Ovary (tissue), 7 donors: ENCODE measurements at regions not wholly inside any gene's neighbourhood (a gene's known extent, or its start where the extent isn't known, plus 50 kb on each side); places are given as distances from the start of the nearest gene placed in this dataset.
A peak's percentile ranks its signal among the peaks of the same experiment; 100 is the strongest.

Experiments used
- DNase-seq, 5 donors: peaks; one replicate each; pipeline ENCODE4 v3.0.0-alpha.2; 2019 to 2020
- H3K27ac ChIP-seq, 2 donors: fragments of 200-600 bp; one replicate each; pipeline versions ENCODE4 v1.5.1 to v1.8.0; 2019 to 2022
- H3K27me3 ChIP-seq: fragments of 200-600 bp; one replicate; pipeline ENCODE4 v1.8.0; 2022
- H3K36me3 ChIP-seq: fragments of 200-600 bp; sonication (generic); one replicate; pipeline ENCODE4 v1.5.1; 2019
- H3K4me1 ChIP-seq: one replicate; pipeline ENCODE4 v1.8.1; 2013; ENCODE audit warnings: mild to moderate bottlenecking, moderate library complexity; ENCODE audit not compliant: insufficient read depth
- H3K4me3 ChIP-seq: fragments of 200-600 bp; sonication (generic); one replicate; pipeline ENCODE4 v1.5.1; 2017
- H3K9me3 ChIP-seq, 2 donors: fragments of 200-600 bp in 1 of 2; sonication (generic) in 1 of 2; one replicate each; pipeline versions ENCODE4 v1.5.1 to v1.8.1; 2013 to 2019; ENCODE audit warnings: mild to moderate bottlenecking in 1 of 2, moderate library complexity in 1 of 2
- EP300 ChIP-seq: sonication (generic); formaldehyde crosslinking; IDR thresholded peaks from one replicate; pipeline ENCODE4 v1.6.1; 2017; ENCODE audit warnings: antibody characterized with exemption
- POLR2A ChIP-seq: fragments of 450-650 bp; IDR thresholded peaks from one replicate; pipeline ENCODE4 v1.6.1; 2017; ENCODE audit warnings: antibody characterized with exemption, mild to moderate bottlenecking, moderate library complexity
- WGBS, 3 donors: extraction: QIAGEN DNeasy Blood & Tissue Kit in 1 of 3; methylation state at CpG; one replicate each; pipeline versions ENCODE4 v1.1.5 to v1.1.7; 2013 to 2017; 5-methylcytosine and 5-hydroxymethylcytosine counted together
- intact Hi-C, 4 donors: fragments of 100-400 bp; cut with DNase I; formaldehyde crosslinking; loops; one replicate each; pipeline versions ENCODE4 v1.11.0 to v1.15.1; 2022 to 2023
- TF ChIP-seq, protein P1 (sequence below), 3 donors: fragments of 450-650 bp in 2 of 3; fragments of 200-600 bp in 1 of 3; IDR thresholded peaks; one replicate each; pipeline versions ENCODE4 v1.5.1 to v1.8.0; 2016 to 2022; ENCODE audit warnings: antibody characterized with exemption in 3 of 3, mild to moderate bottlenecking in 1 of 3
- donor health status: DM: no; HTN: no; CAD: no; lungs with moderate emphysema.
- donor health status: DM: no; HTN: no; CAD: no.
- donor health status: Bipolar disorder and iron deficiency.
- donor health status: DM: no; HTN: no; CAD: no.
- donor health status: DM: yes; HTN: yes; CAD: no.

DNA sequence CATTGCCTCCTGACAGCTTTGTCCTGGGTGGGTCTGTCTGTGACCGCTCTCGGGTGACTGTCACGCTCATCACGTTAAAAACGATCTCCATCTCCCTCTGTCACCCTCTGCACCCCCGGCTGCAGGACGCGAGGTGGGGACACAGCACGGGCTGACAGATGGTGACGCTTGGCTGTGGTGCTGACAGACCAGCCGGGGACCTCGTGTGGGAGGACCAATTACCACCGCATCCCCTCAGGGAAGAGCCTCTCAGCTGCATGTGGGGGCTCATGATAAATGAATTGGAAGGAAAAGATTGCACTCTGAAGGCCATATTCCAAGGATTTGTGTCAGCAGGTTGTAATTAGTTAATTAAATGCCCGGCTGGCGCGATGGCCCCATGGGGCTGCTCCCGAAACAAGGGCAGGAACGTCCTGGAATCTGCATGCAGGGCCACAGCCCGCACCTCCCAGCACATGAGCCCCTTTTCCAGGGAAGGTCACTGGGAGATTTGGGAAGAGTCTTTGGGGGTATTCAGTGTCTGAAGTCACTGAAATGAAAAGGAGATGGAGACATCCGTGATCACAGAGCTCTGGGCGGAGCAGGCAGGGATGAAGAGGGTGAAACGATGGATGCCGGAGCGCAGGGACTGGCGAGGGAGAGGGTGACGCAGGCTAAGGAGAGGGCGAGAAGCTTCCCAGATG is 87.1 kb downstream of the ERMARD start:
- Histone ChIP-seq H3K36me3 (no peaks in the 10 kb centered on the region), H3K27ac (no peak overlapping the region), H3K4me3 (no peak overlapping the region), H3K9me3 (no peaks in the 10 kb centered on the region), H3K27me3 (no peaks in the 10 kb centered on the region), H3K4me1 (no peaks in the 10 kb centered on the region)
- WGBS, 3 donors, result 55 to 64% (median 59%) methylated on average over 27 of the region's 27 CpGs
- TF ChIP-seq POLR2A, result no peak
- TF ChIP-seq, protein P1, sequence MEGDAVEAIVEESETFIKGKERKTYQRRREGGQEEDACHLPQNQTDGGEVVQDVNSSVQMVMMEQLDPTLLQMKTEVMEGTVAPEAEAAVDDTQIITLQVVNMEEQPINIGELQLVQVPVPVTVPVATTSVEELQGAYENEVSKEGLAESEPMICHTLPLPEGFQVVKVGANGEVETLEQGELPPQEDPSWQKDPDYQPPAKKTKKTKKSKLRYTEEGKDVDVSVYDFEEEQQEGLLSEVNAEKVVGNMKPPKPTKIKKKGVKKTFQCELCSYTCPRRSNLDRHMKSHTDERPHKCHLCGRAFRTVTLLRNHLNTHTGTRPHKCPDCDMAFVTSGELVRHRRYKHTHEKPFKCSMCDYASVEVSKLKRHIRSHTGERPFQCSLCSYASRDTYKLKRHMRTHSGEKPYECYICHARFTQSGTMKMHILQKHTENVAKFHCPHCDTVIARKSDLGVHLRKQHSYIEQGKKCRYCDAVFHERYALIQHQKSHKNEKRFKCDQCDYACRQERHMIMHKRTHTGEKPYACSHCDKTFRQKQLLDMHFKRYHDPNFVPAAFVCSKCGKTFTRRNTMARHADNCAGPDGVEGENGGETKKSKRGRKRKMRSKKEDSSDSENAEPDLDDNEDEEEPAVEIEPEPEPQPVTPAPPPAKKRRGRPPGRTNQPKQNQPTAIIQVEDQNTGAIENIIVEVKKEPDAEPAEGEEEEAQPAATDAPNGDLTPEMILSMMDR (IDR thresholded peaks at IDR 0.05), result no peak
- no peak for TF ChIP-seq EP300
- intact Hi-C loops, result loop anchor here in 3 of 4 donors (10.0 kb wide), 3 partner anchors 96 to 686 kb away; partner anchors contain the start of gene DLL1 (in 1 of the 3)
- no peak for DNase-seq

DNA sequence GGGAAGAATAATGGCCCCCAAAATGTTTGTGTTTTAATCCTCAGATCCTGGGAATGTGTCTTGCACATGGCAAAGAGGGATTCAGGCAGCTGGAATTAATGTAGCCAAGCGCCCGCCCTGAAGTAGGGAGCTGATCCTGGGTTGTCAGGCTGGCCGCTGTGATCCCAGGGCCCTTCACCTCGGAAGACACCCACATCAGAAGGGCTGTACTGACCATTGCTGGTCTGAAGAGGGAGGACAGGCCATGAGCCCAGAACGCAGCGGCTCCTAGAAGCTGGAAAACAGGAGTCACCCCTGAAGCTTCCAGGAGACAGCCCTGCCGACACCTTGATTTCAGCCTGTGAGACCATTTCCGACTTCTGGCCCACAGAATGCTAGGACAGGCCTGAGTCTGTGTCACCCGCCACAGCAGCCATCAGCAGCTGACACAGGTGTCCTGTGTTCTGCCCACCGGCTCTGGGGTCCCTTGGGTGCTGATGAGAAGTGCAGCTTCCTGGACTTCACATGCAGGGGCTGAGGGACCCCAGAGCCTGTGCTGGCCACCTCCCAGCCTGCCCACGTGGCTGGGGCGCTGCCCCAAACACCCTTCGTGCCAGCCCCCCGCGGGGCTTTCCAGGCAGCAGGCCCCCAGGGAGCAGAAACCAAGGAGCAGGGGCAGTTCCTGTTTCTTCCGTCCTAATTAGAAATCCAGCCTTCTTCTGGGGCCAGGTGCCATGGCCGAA is 86.3 kb downstream of the ERMARD start:
- Histone ChIP-seq H3K4me3 (no peak overlapping the region), H3K27ac (no peak overlapping the region), H3K36me3 (no peaks in the 10 kb centered on the region), H3K27me3 (no peaks in the 10 kb centered on the region), H3K9me3 (no peaks in the 10 kb centered on the region), H3K4me1 (no peaks in the 10 kb centered on the region)
- DNase-seq, result no peak
- intact Hi-C loops, result loop anchor here in 3 of 4 donors (10.0 kb wide), 3 partner anchors 97 to 687 kb away; partner anchors contain the start of gene DLL1 (in 1 of the 3)
- WGBS, 3 donors, result 79 to 82% (median 81%) methylated on average over 17 of the region's 17 CpGs
- TF ChIP-seq, protein P1 (IDR thresholded peaks at IDR 0.05), result no peak
- TF ChIP-seq POLR2A, result no peak
- no peak for TF ChIP-seq EP300

DNA sequence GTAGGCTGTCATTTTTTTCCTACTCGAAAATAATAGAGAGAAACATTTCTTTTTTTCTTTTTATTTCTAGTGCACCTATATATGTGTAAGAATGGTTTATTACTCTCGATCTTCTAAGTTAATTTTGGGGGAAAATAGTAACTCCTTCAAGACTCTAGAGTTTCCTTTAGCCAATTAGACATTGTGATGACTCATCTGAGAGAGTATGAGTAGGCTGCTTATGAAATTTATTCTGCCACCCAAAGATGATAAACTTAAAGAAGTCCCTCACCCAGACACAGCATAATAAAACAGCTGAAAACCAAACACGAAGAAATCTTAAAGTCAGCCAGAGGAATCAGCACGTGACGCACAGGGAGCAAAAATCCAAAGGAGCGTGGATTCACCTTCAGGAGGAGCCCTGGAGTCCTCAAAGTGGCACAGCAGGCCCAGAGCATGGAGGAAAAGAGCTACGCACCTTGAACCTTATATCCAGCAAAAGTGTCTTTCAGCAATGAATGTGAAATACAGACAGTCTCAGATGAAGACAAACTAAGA is 81.9 kb downstream of the ERMARD start:
- intact Hi-C loops, result loop anchor here in 3 of 4 donors (5.0 to 10.0 kb wide), 4 partner anchors 101 to 694 kb away; partner anchors contain the start of gene DLL1 (in 1 of the 3)
- no peak for DNase-seq
- Histone ChIP-seq H3K27ac (no peak overlapping the region), H3K4me3 (no peak overlapping the region), H3K4me1 (no peaks in the 10 kb centered on the region), H3K27me3 (no peaks in the 10 kb centered on the region), H3K9me3 (no peaks in the 10 kb centered on the region), H3K36me3 (no peaks in the 10 kb centered on the region)
- 87 to 88% (median 88%) methylated on average over 7 of the region's 7 CpGs for WGBS, 3 donors
- TF ChIP-seq, protein P1 (IDR thresholded peaks at IDR 0.05), result no peak
- TF ChIP-seq EP300, result no peak
- no peak for TF ChIP-seq POLR2A

DNA sequence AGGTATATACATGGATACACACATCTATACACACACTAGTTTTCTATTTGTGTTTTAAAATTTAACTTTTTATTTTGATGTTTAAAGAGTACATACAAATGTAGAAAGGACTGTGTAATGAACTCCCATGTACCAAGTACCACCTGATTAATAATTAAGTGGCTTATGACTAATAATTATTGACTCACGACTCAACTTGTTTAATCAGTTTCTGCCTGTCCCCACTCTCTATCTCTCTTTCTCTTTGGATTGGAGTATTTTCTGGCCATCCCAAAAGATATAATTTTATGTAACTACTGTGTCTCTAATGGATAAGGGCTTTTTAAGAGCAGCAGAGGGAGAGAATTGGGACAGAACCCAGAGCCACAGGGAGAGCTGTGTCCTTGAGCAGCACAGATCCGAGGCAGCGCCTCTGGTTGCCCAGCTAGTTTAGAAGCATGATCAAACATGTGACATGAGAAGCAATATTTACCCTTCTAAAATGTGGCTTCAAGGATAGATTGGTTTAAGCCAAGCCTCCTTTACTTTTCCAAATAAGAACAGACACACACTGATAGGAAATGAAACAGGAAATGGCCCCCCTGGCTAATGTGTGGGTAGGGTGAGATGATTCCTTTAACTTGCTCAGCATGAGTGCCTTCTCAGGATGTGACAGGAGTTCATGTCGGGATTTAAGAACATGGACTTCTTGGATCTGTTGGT is 81.0 kb downstream of the ERMARD start:
- Histone ChIP-seq H3K36me3 (no peaks in the 10 kb centered on the region), H3K27ac (peak overlapping the region in 1 of 2 donors; percentile 18), H3K4me3 (no peak overlapping the region), H3K27me3 (no peaks in the 10 kb centered on the region), H3K9me3 (no peaks in the 10 kb centered on the region), H3K4me1 (no peaks in the 10 kb centered on the region)
- intact Hi-C loops, result loop anchor here in 3 of 4 donors (5.0 to 10.0 kb wide), 4 partner anchors 102 to 695 kb away; partner anchors contain the start of gene DLL1 (in 1 of the 3)
- 17 to 44% (median 25%) methylated on average over 4 of the region's 4 CpGs for WGBS, 3 donors
- DNase-seq, result no peak
- TF ChIP-seq, protein P1 (IDR thresholded peaks at IDR 0.05), result no peak
- TF ChIP-seq EP300 (no peak), POLR2A (no peak)
